GM13976 (cell line): ENCODE measurements at regions not wholly inside any gene's neighbourhood (a gene's known extent, or its start where the extent isn't known, plus 50 kb on each side); places are given as distances from the start of the nearest gene placed in this dataset.

ENCODE experiments used
- DNase-seq: peaks from one replicate; pipeline ENCODE4 v3.0.0; 2012; ENCODE audit warnings: low spot score
- in situ Hi-C: fragments of 300-500 bp; cut with MboI; formaldehyde crosslinking; loops from one replicate; pipeline ENCODE4 v1.12.0; 2022; ENCODE audit warnings: low sequenced_read_pairs, mixed read lengths, inconsistent platforms; ENCODE audit not compliant: unreplicated experiment
- TF ChIP-seq, protein P1 (sequence below): IDR thresholded peaks from 2 replicates; pipeline ENCODE4 v1.5.1; 2012; ENCODE audit warnings: borderline replicate concordance, mild to moderate bottlenecking; ENCODE audit not compliant: insufficient read depth; ENCODE audit errors: extremely low read depth, missing control alignments, control extremely low read depth

DNA sequence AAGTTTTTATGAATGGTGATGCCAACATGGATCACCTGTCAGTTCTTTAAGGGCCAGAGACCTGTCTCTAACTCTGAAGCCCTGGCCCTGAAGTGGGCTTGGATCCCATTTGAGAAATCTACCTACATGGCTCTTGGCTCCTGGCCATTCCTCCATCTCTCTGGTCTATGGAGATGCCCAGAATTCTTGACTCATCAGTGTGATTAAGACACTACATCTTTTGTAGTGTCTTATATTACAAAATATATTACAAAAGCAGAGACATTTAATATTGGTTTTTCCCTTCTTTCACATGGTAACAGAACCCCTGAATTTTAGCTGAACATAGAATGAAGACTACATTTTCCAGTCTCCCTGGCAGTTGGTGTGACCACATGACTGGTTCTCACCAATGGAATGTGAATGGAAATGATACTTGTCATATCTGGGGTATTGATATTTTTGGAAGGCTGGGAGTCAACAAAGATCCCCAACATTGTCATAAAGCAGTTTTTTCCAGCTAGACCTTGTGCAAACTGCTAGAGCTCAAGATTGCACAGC, 198.3 kb downstream of the SREK1 start:
- in situ Hi-C loops: no loop called here
- no peak for DNase-seq
- TF ChIP-seq, protein P1, sequence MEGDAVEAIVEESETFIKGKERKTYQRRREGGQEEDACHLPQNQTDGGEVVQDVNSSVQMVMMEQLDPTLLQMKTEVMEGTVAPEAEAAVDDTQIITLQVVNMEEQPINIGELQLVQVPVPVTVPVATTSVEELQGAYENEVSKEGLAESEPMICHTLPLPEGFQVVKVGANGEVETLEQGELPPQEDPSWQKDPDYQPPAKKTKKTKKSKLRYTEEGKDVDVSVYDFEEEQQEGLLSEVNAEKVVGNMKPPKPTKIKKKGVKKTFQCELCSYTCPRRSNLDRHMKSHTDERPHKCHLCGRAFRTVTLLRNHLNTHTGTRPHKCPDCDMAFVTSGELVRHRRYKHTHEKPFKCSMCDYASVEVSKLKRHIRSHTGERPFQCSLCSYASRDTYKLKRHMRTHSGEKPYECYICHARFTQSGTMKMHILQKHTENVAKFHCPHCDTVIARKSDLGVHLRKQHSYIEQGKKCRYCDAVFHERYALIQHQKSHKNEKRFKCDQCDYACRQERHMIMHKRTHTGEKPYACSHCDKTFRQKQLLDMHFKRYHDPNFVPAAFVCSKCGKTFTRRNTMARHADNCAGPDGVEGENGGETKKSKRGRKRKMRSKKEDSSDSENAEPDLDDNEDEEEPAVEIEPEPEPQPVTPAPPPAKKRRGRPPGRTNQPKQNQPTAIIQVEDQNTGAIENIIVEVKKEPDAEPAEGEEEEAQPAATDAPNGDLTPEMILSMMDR: no peak

DNA sequence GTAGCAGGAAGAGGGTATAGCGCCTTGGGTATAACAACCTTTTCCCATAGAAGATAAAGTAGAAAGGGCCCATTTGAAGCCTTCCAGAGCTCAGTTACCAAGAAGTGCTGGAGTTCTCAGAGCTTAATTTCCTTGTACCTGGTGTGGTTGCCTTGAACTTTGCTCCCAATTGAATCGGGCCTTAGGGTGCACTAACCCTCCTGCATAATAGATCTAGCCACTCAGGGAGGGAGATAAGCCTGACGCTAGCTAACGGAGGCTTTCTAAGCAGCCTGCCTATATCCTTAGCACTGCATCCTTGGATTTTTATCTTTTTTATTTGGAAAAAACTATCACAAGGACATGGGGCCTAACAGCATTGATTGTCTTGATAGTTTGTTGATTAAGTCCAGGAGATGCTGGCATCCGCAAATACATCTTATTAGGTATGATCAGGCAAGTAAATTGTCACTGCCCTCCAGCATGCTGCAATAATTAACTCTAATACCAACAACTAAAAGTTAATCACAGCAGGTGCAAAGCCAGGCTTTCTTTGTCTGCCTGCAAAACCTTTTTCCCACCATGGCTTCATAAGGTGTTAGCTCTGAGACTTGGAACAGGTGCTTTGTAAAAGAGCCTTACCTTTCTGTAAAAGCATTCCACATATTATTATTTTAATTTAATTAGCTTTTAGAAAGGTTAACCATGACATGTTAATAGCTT, 199.4 kb downstream of the SREK1 start:
- DNase-seq: no peak
- TF ChIP-seq, protein P1: no peak
- in situ Hi-C loops: no loop called here

GRCh38 chr5:66344544-66344943, 200.4 kb downstream of the SREK1 start:
- DNase-seq: no peak
- in situ Hi-C loops: no loop called here
- TF ChIP-seq, protein P1: no peak

GRCh38 chr5:66345281-66345680, 201.2 kb downstream of the SREK1 start:
- in situ Hi-C loops: no loop called here
- no peak for DNase-seq
- TF ChIP-seq, protein P1: no peak

DNA sequence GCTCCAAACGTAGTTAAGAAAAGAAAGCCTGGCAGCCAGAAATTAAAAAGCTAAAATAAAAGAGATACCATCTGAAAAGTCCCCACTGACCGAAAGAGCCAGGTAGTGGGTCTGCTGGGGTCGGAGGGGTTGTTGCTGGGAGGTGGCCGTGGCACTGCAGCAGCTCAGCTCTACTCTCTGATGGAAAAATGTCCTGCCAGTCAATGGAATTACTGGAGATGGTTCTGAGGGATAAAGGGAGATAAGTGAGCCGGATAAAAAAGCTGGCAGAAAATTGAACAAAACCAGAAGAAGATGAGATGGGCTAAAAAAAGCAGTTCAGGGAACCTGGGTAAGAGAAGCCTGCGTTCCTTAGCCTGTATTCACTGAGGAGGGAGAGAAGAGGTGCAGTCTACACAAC, 202.8 kb downstream of the SREK1 start:
- TF ChIP-seq, protein P1: no peak
- in situ Hi-C loops: no loop called here
- DNase-seq: no peak

DNA sequence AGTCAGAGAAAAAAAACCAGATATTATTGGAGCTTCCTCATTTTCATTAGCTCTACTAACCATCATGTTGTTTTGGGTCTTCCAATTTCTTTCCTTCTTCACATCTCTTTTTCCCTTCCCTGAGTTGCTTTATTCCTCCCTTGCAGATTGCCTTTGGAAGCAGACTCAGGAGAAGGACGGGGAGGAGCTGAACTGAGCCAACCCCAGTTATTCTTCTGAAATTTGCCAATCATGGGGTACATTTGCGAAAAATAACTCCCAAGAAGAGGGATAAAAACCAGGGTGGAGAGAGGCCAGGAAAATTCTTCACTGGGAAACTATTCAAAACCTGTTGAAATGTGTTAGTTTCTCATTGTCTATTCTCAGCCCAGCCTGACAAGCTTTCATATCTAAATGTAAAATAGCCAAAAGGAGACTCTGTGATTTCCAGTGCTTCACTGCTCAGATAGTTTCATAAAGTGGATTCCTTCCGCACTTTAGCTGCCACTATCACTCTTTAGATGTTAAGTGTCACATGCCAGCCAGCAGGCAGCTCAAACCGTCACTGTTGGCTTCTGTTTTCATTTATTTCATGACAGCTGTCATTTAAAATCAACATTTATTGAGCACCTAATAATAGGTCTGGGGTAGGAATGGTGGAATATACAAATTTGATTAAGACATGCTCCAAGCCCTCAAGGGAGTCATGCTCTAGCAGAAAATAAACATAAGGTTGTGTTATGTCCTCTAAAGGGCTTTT, 204.5 kb downstream of the SREK1 start:
- in situ Hi-C loops: no loop called here
- TF ChIP-seq, protein P1: no peak
- DNase-seq: no peak
